IMR-90 (cell line): ENCODE measurements at regions not wholly inside any gene's neighbourhood (a gene's known extent, or its start where the extent isn't known, plus 50 kb on each side); places are given as distances from the start of the nearest gene placed in this dataset.

Source experiments
- ATAC-seq: fragments of 200-7000 bp; cut with Tn5 transposase; 2 replicates; pipeline ENCODE4 v1.9.1; 2020; ENCODE audit warnings: low read depth, mild to moderate bottlenecking, moderate library complexity
- BruUV-seq: library from RNA; stranded (reverse); fragments of 400-500 nt; replicated peaks from 2 replicates; lab custom pipeline; 2021; lab: Mats Ljungman, UMichigan
- CTCF ChIA-PET: fragments of 300-600 bp; formaldehyde crosslinking; extraction: SDS; loops from one replicate; lab custom pipeline; 2021; ENCODE audit warnings: antibody characterized with exemption; lab: Yijun Ruan, JAX
- POLR2A ChIA-PET: fragments of 300-600 bp; sonication (Branson Sonifier 250); formaldehyde crosslinking; loops from one replicate; lab custom pipeline; 2022; ENCODE audit warnings: antibody characterized with exemption; ENCODE audit not compliant: unreplicated experiment; lab: Charles Lee
- DNase-seq: peaks from one replicate; pipeline ENCODE4 v3.0.0; 2013
- H2AFZ ChIP-seq: replicated peaks from 2 replicates; pipeline ENCODE3; 2013; ENCODE audit warnings: low read length, mild to moderate bottlenecking; ENCODE audit not compliant: poor library complexity
- H2AK5ac ChIP-seq: 2 replicates; pipeline ENCODE4 v1.6.1; 2013; ENCODE audit warnings: low read depth, low read length, inconsistent platforms
- H2AK9ac ChIP-seq: replicated peaks from 2 replicates; pipeline ENCODE3; 2013; ENCODE audit warnings: mild to moderate bottlenecking, low read depth, low read length, moderate library complexity; ENCODE audit not compliant: poor library complexity
- H2BK120ac ChIP-seq: 2 replicates; pipeline ENCODE4 v1.6.1; 2013; ENCODE audit warnings: low read depth, low read length, inconsistent platforms
- H2BK15ac ChIP-seq: 3 replicates; pipeline ENCODE4 v1.6.1; 2013; ENCODE audit warnings: low read depth, low read length, inconsistent platforms
- H2BK20ac ChIP-seq: 2 replicates; pipeline ENCODE4 v1.6.1; 2013; ENCODE audit warnings: low read depth, mild to moderate bottlenecking, inconsistent platforms, low read length, moderate library complexity
- H2BK5ac ChIP-seq: 2 replicates; pipeline ENCODE4 v1.6.1; 2013; ENCODE audit warnings: mild to moderate bottlenecking, low read depth, low read length, inconsistent platforms; ENCODE audit not compliant: poor library complexity, severe bottlenecking
- H3K14ac ChIP-seq: replicated peaks from 2 replicates; pipeline ENCODE4 v1.6.1; 2013; ENCODE audit warnings: low read depth, low read length, inconsistent platforms
- H3K18ac ChIP-seq: 2 replicates; pipeline ENCODE4 v1.6.1; 2013; ENCODE audit warnings: low read depth, low read length, control low read depth
- H3K23ac ChIP-seq: 2 replicates; pipeline ENCODE4 v1.6.1; 2013; ENCODE audit warnings: low read depth, low read length, inconsistent platforms
- H3K27ac ChIP-seq: 2 replicates; pipeline ENCODE4 v1.5.1; 2013; ENCODE audit warnings: mild to moderate bottlenecking, control low read depth, low read length; ENCODE audit not compliant: insufficient read depth
- H3K27me3 ChIP-seq: 2 replicates; pipeline ENCODE4 v1.6.1; 2013; ENCODE audit warnings: low read length; ENCODE audit not compliant: control insufficient read depth, insufficient read depth
- H3K36me3 ChIP-seq: 2 replicates; pipeline ENCODE4 v1.6.1; 2013; ENCODE audit warnings: low read length, mixed read lengths; ENCODE audit not compliant: control insufficient read depth, insufficient read depth
- H3K4ac ChIP-seq: 2 replicates; pipeline ENCODE4 v1.6.1; 2013; ENCODE audit warnings: low read depth, low read length, inconsistent platforms
- H3K4me1 ChIP-seq: 2 replicates; pipeline ENCODE4 v1.6.1; 2013; ENCODE audit warnings: low read length, mixed read lengths; ENCODE audit not compliant: control insufficient read depth, insufficient read depth
- H3K4me2 ChIP-seq: 2 replicates; pipeline ENCODE4 v1.6.1; 2013; ENCODE audit warnings: low read depth, mild to moderate bottlenecking, control low read depth, low read length, moderate library complexity
- H3K4me3 ChIP-seq: 2 replicates; pipeline ENCODE4 v1.5.1; 2013; ENCODE audit warnings: low read depth, mild to moderate bottlenecking, control low read depth, low read length, moderate library complexity; ENCODE audit not compliant: insufficient read depth
- H3K56ac ChIP-seq: 2 replicates; pipeline ENCODE4 v1.6.1; 2013; ENCODE audit warnings: low read length, inconsistent platforms; ENCODE audit not compliant: insufficient read depth; ENCODE audit errors: extremely low read depth
- H3K79me1 ChIP-seq, 2 experiments: 2 replicates each; pipeline ENCODE4 v1.6.1; 2013; ENCODE audit warnings: low read length in 2 of 2, inconsistent platforms in 1 of 2, low read depth in 1 of 2
- H3K9ac ChIP-seq: 2 replicates; pipeline ENCODE4 v1.6.1; 2013; ENCODE audit warnings: low read depth, low read length, control low read depth
- H3K9me1 ChIP-seq: 2 replicates; pipeline ENCODE4 v1.6.1; 2013; ENCODE audit warnings: low read length, inconsistent platforms; ENCODE audit not compliant: insufficient read depth
- H3K9me3 ChIP-seq: 2 replicates; pipeline ENCODE4 v1.6.1; 2013; ENCODE audit warnings: low read length; ENCODE audit not compliant: control insufficient read depth, insufficient read depth
- H4K20me1 ChIP-seq: 2 replicates; pipeline ENCODE4 v1.6.1; 2013; ENCODE audit warnings: low read length, inconsistent platforms; ENCODE audit not compliant: insufficient read depth
- H4K5ac ChIP-seq: 2 replicates; pipeline ENCODE4 v1.6.1; 2013; ENCODE audit warnings: mild to moderate bottlenecking, low read depth, low read length, control low read depth
- H4K8ac ChIP-seq, 2 experiments: 2 replicates each; pipeline ENCODE4 v1.6.1; 2013; ENCODE audit warnings: low read depth in 2 of 2, low read length in 2 of 2, control low read depth in 1 of 2, inconsistent platforms in 1 of 2
- H4K91ac ChIP-seq: 2 replicates; pipeline ENCODE4 v1.6.1; 2013; ENCODE audit warnings: low read depth, low read length, inconsistent platforms; ENCODE audit not compliant: insufficient read depth
- CHD1 ChIP-seq: IDR thresholded peaks from 2 replicates; pipeline ENCODE4 v1.6.1; 2012; ENCODE audit warnings: low read depth, low read length, improper control_type of control experiment
- CTCF ChIP-seq: conservative IDR thresholded peaks from 2 replicates; pipeline ENCODE4 v1.5.1; 2012; ENCODE audit warnings: mild to moderate bottlenecking, low read depth, low read length, improper control_type of control experiment
- SMC3 ChIP-seq: fragments of 150-350 bp; IDR thresholded peaks from 2 replicates; pipeline ENCODE4 v1.6.1; 2016; ENCODE audit warnings: low read depth, mild to moderate bottlenecking, antibody characterized with exemption, low read length, moderate library complexity
- WGBS, 2 experiments: methylation state at CpG; one replicate each; pipeline versions ENCODE4 v1.1.5 to v1.1.7; 2013; ENCODE audit warnings: missing lambda C conversion rate in 2 of 2; ENCODE audit not compliant: insufficient read length in 1 of 2; ENCODE audit errors: extremely low coverage in 2 of 2; 5-methylcytosine and 5-hydroxymethylcytosine counted together
- dilution Hi-C: fragments of 300-500 bp; cut with HindIII; formaldehyde crosslinking; loops from one replicate; pipeline ENCODE4 v1.14.3; 2018; ENCODE audit warnings: low sequenced_read_pairs; ENCODE audit not compliant: unreplicated experiment
- in situ Hi-C: fragments of 300-500 bp; cut with MboI; formaldehyde crosslinking; loops from 3 replicates; pipeline ENCODE4 v1.14.3; 2019; ENCODE audit warnings: low sequenced_read_pairs, inconsistent platforms, mixed read lengths
- intact Hi-C: fragments of 100-400 bp; cut with micrococcal nuclease; formaldehyde crosslinking; loops from 2 replicates; pipeline ENCODE4 v1.10.0; 2022

- POLR2A ChIA-PET, result no interaction called here
- no peaks in the 10 kb centered on the region for H4K20me1 ChIP-seq
- H3K79me1 ChIP-seq, result no peaks in the 10 kb centered on the region
Measured at GRCh38 chr2:383178-383577, 95.3 kb upstream of the ALKAL2 start.

More at GRCh38 chr2:383178-383577, 95.3 kb upstream of the ALKAL2 start:
- H4K8ac ChIP-seq, result no peak overlapping the region
- H2BK15ac ChIP-seq, result no peak overlapping the region
- H2BK20ac ChIP-seq, result no peak overlapping the region
- dilution Hi-C loops, result no loop called here
- no peak overlapping the region for H3K4me2 ChIP-seq
- no peak overlapping the region for H3K4ac ChIP-seq
- 0% methylated on average over 2 of the region's 13 CpGs; no CpG with 5 or more reads in 1 of the 2 experiments for WGBS, 2 experiments
- no peak for ATAC-seq
- no peak overlapping the region for H3K56ac ChIP-seq
- BruUV-seq, result no TSS peak
- no peak overlapping the region for H2AK9ac ChIP-seq
- no peaks in the 10 kb centered on the region for H3K4me1 ChIP-seq
- H3K36me3 ChIP-seq, result no peaks in the 10 kb centered on the region
- no peak overlapping the region for H2BK120ac ChIP-seq
- H3K9me1 ChIP-seq, result no peaks in the 10 kb centered on the region
- H3K14ac ChIP-seq, result no peak overlapping the region
- H3K9me3 ChIP-seq, result peaks cover 35% of the 10 kb centered on the region
- no peak overlapping the region for H2BK5ac ChIP-seq
- CTCF ChIA-PET, result no interaction called here
- H3K27ac ChIP-seq, result no peak overlapping the region
- intact Hi-C loops, result no loop called here
- in situ Hi-C loops, result no loop called here
- no peaks in the 10 kb centered on the region for H3K27me3 ChIP-seq
- DNase-seq, result no peak
- H3K4me3 ChIP-seq, result no peak overlapping the region
- H3K9ac ChIP-seq, result no peak overlapping the region
- no peak overlapping the region for H2AFZ ChIP-seq
- TF ChIP-seq SMC3, result no peak
- TF ChIP-seq CHD1, result no peak
- no peak for TF ChIP-seq CTCF
- no peak overlapping the region for H4K5ac ChIP-seq
- H3K23ac ChIP-seq, result no peak overlapping the region
- H2AK5ac ChIP-seq, result no peak overlapping the region
- H4K91ac ChIP-seq, result no peak overlapping the region
- H3K18ac ChIP-seq, result no peak overlapping the region
